ENCODE measurements at regions not wholly inside any gene's neighbourhood (a gene's known extent, or its start where the extent isn't known, plus 50 kb on each side); places are given as distances from the start of the nearest gene placed in this dataset.

- TF ChIP-seq CTCF (IDR thresholded peaks at IDR 0.05): no peak
- WGBS, 2 donors: 28 to 36% methylated on average over 8 of the region's 8 CpGs
- Histone ChIP-seq H3K27ac (no peak overlapping the region), H3K9me3 (no peaks in the 10 kb centered on the region), H3K36me3 (no peaks in the 10 kb centered on the region), H3K27me3 (peaks cover 0 to 13% (median 2%) of the 10 kb centered on the region in 4 donors), H3K4me3 (no peak overlapping the region), H3K4me1 (no peaks in the 10 kb centered on the region)
- DNase-seq (no peak), ATAC-seq (no peak), FAIRE-seq (no peak)
- intact Hi-C loops (cut with DNase I): no loop called here
Measured at GRCh38 chr5:4514067-4514648, 626.0 kb upstream of the ADAMTS16 start.

- DNase-seq (no peak), ATAC-seq (no peak), FAIRE-seq (no peak)
- Histone ChIP-seq H3K36me3 (no peaks in the 10 kb centered on the region), H3K27me3 (peaks cover 0 to 4% (median 3%) of the 10 kb centered on the region in 4 donors), H3K27ac (no peak overlapping the region), H3K9me3 (no peaks in the 10 kb centered on the region), H3K4me3 (no peak overlapping the region), H3K4me1 (no peaks in the 10 kb centered on the region)
- WGBS, 2 donors: 55 to 63% methylated on average over 10 of the region's 10 CpGs
- no peak for TF ChIP-seq CTCF (IDR thresholded peaks at IDR 0.05)
- intact Hi-C loops (cut with DNase I): no loop called here
Measured at GRCh38 chr5:4518903-4519672, 621.0 kb upstream of the ADAMTS16 start.

GRCh38 chr5:4520559-4520958 is 619.6 kb upstream of the ADAMTS16 start:
- Histone ChIP-seq H3K4me3 (no peak overlapping the region), H3K4me1 (no peaks in the 10 kb centered on the region), H3K9me3 (no peaks in the 10 kb centered on the region), H3K27me3 (peaks cover 0 to 4% (median 3%) of the 10 kb centered on the region in 4 donors), H3K27ac (no peak overlapping the region), H3K36me3 (no peaks in the 10 kb centered on the region)
- DNase-seq: no peak
- no peak for TF ChIP-seq CTCF (IDR thresholded peaks at IDR 0.05)
- ATAC-seq: no peak
- WGBS, 2 donors: 50 to 53% methylated on average over 1 of the region's 1 CpG
- FAIRE-seq: no peak
- intact Hi-C loops (cut with DNase I): no loop called here

DNA sequence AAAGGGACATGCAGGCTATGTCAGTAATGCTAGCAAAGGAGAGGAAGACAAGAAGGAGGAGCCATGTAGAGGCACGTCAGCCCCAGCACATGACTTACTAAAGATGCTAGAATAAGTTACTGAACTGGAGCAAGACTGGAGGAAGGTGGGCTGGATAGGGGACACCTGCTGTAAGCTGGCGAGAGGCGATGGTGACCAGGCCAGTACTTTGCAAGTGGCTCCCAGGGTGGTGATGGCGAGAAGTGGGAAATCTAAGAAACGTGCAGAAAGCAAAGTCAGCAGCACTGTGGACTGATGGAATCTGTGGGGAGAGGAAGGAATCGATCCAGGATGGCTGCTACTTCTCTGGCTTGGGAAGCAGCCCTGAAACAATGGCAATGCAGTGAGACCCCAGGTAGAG is 617.1 kb upstream of the ADAMTS16 start:
- no peaks in the 10 kb centered on the region for H3K36me3 ChIP-seq
- FAIRE-seq: no peak
- TF ChIP-seq CTCF (IDR thresholded peaks at IDR 0.05): no peak

More for the DNA sequence above, 617.1 kb upstream of the ADAMTS16 start:
- ATAC-seq (no peak), DNase-seq (no peak)
- Histone ChIP-seq H3K27me3 (peaks cover 0 to 4% (median 0%) of the 10 kb centered on the region in 4 donors), H3K4me1 (no peaks in the 10 kb centered on the region), H3K4me3 (no peak overlapping the region), H3K27ac (no peak overlapping the region), H3K9me3 (no peaks in the 10 kb centered on the region)
- intact Hi-C loops (cut with DNase I): no loop called here
- 44 to 60% methylated on average over 6 of the region's 6 CpGs for WGBS, 2 donors

Data from pancreas (tissue), 10 donors.